ENCODE measurements at regions not wholly inside any gene's neighbourhood (a gene's known extent, or its start where the extent isn't known, plus 50 kb on each side); places are given as distances from the start of the nearest gene placed in this dataset.
"Not testable (repeated sequence)": the region's sequence is repeated elsewhere in the genome, so short reads cannot be mapped to it uniquely, and the experiment has no call there.

- no peak overlapping the region for H3K4me3 ChIP-seq (ENCODE audit: low read length)
- no peak overlapping the region for H3K27ac ChIP-seq (ENCODE audit: low read length)
- no peaks in the 10 kb centered on the region for H3K4me1 ChIP-seq (ENCODE audit: control insufficient read depth, low read depth, low read length)
- no peaks in the 10 kb centered on the region for H3K36me3 ChIP-seq (ENCODE audit: control insufficient read depth, low read depth, low read length)
- H3K9me3 ChIP-seq (ENCODE audit: control insufficient read depth, low read depth, low read length), result no peaks in the 10 kb centered on the region
- H3K9ac ChIP-seq (ENCODE audit: low read length), result no peak overlapping the region
- H3K27me3 ChIP-seq (ENCODE audit: control insufficient read depth, insufficient read depth, low read length), result no peaks in the 10 kb centered on the region
Measured at GRCh38 chr4:129261584-129261983, 165.6 kb downstream of the C4orf33 start.

GRCh38 chr4:129264008-129264657 is 168.2 kb downstream of the C4orf33 start:
- H3K4me1 ChIP-seq (ENCODE audit: control insufficient read depth, low read depth, low read length), result no peaks in the 10 kb centered on the region
- H3K9me3 ChIP-seq (ENCODE audit: control insufficient read depth, low read depth, low read length), result no peaks in the 10 kb centered on the region
- H3K27me3 ChIP-seq (ENCODE audit: control insufficient read depth, insufficient read depth, low read length), result no peaks in the 10 kb centered on the region
- no peaks in the 10 kb centered on the region for H3K36me3 ChIP-seq (ENCODE audit: control insufficient read depth, low read depth, low read length)
- no peak overlapping the region for H3K9ac ChIP-seq (ENCODE audit: low read length)
- no peak overlapping the region for H3K4me3 ChIP-seq (ENCODE audit: low read length)
- no peak overlapping the region for H3K27ac ChIP-seq (ENCODE audit: low read length)

- Histone ChIP-seq H3K9me3 (ENCODE audit: control insufficient read depth, low read depth, low read length) (no peaks in the 10 kb centered on the region), H3K36me3 (ENCODE audit: control insufficient read depth, low read depth, low read length) (no peaks in the 10 kb centered on the region), H3K4me1 (ENCODE audit: control insufficient read depth, low read depth, low read length) (no peaks in the 10 kb centered on the region), H3K27ac (ENCODE audit: low read length) (no peak overlapping the region), H3K27me3 (ENCODE audit: control insufficient read depth, insufficient read depth, low read length) (no peaks in the 10 kb centered on the region), H3K4me3 (ENCODE audit: low read length) (no peak overlapping the region), H3K9ac (ENCODE audit: low read length) (no peak overlapping the region)
Measured at GRCh38 chr4:129278868-129279267, 182.9 kb downstream of the C4orf33 start.

GRCh38 chr4:129282293-129282692 is 186.3 kb downstream of the C4orf33 start:
- Histone ChIP-seq H3K9me3 (ENCODE audit: control insufficient read depth, low read depth, low read length) (no peaks in the 10 kb centered on the region), H3K9ac (ENCODE audit: low read length) (no peak overlapping the region), H3K36me3 (ENCODE audit: control insufficient read depth, low read depth, low read length) (no peaks in the 10 kb centered on the region), H3K27ac (ENCODE audit: low read length) (no peak overlapping the region), H3K27me3 (ENCODE audit: control insufficient read depth, insufficient read depth, low read length) (no peaks in the 10 kb centered on the region), H3K4me3 (ENCODE audit: low read length) (no peak overlapping the region), H3K4me1 (ENCODE audit: control insufficient read depth, low read depth, low read length) (no peaks in the 10 kb centered on the region)

GRCh38 chr4:129292194-129292593 is 196.2 kb downstream of the C4orf33 start:
- not testable (repeated sequence) for H3K27me3 ChIP-seq (ENCODE audit: control insufficient read depth, insufficient read depth, low read length); H3K9me3 ChIP-seq (ENCODE audit: control insufficient read depth, low read depth, low read length); H3K9ac ChIP-seq (ENCODE audit: low read length); H3K27ac ChIP-seq (ENCODE audit: low read length); H3K4me1 ChIP-seq (ENCODE audit: control insufficient read depth, low read depth, low read length); H3K36me3 ChIP-seq (ENCODE audit: control insufficient read depth, low read depth, low read length); H3K4me3 ChIP-seq (ENCODE audit: low read length)

GRCh38 chr4:129314781-129315180 is 218.8 kb downstream of the C4orf33 start:
- H3K9ac ChIP-seq (ENCODE audit: low read length), result no peak overlapping the region
- no peak overlapping the region for H3K4me3 ChIP-seq (ENCODE audit: low read length)
- H3K36me3 ChIP-seq (ENCODE audit: control insufficient read depth, low read depth, low read length), result no peaks in the 10 kb centered on the region
- H3K27ac ChIP-seq (ENCODE audit: low read length), result no peak overlapping the region
- peaks cover 9% of the 10 kb centered on the region for H3K4me1 ChIP-seq (ENCODE audit: control insufficient read depth, low read depth, low read length)
- H3K9me3 ChIP-seq (ENCODE audit: control insufficient read depth, low read depth, low read length), result no peaks in the 10 kb centered on the region
- no peaks in the 10 kb centered on the region for H3K27me3 ChIP-seq (ENCODE audit: control insufficient read depth, insufficient read depth, low read length)

- Histone ChIP-seq H3K27me3 (ENCODE audit: control insufficient read depth, insufficient read depth, low read length) (no peaks in the 10 kb centered on the region), H3K36me3 (ENCODE audit: control insufficient read depth, low read depth, low read length) (no peaks in the 10 kb centered on the region), H3K9me3 (ENCODE audit: control insufficient read depth, low read depth, low read length) (no peaks in the 10 kb centered on the region), H3K9ac (ENCODE audit: low read length) (no peak overlapping the region), H3K4me3 (ENCODE audit: low read length) (no peak overlapping the region), H3K27ac (ENCODE audit: low read length) (no peak overlapping the region), H3K4me1 (ENCODE audit: control insufficient read depth, low read depth, low read length) (peaks cover 24% of the 10 kb centered on the region)
Measured at GRCh38 chr4:129322920-129323319, 227.0 kb downstream of the C4orf33 start.

GRCh38 chr4:129323658-129324057 is 227.7 kb downstream of the C4orf33 start:
- H3K9ac ChIP-seq (ENCODE audit: low read length), result no peak overlapping the region
- H3K27me3 ChIP-seq (ENCODE audit: control insufficient read depth, insufficient read depth, low read length), result no peaks in the 10 kb centered on the region
- peaks cover 24% of the 10 kb centered on the region for H3K4me1 ChIP-seq (ENCODE audit: control insufficient read depth, low read depth, low read length)
- H3K4me3 ChIP-seq (ENCODE audit: low read length), result no peak overlapping the region
- H3K9me3 ChIP-seq (ENCODE audit: control insufficient read depth, low read depth, low read length), result no peaks in the 10 kb centered on the region
- no peaks in the 10 kb centered on the region for H3K36me3 ChIP-seq (ENCODE audit: control insufficient read depth, low read depth, low read length)
- H3K27ac ChIP-seq (ENCODE audit: low read length), result no peak overlapping the region

GRCh38 chr4:129326571-129327460 is 230.9 kb downstream of the C4orf33 start:
- H3K36me3 ChIP-seq (ENCODE audit: control insufficient read depth, low read depth, low read length), result no peaks in the 10 kb centered on the region
- no peak overlapping the region for H3K27ac ChIP-seq (ENCODE audit: low read length)
- no peak overlapping the region for H3K9ac ChIP-seq (ENCODE audit: low read length)

GRCh38 chr4:129327637-129328036 is 231.7 kb downstream of the C4orf33 start:
- no peaks in the 10 kb centered on the region for H3K27me3 ChIP-seq (ENCODE audit: control insufficient read depth, insufficient read depth, low read length)
- H3K4me3 ChIP-seq (ENCODE audit: low read length), result no peak overlapping the region
- H3K27ac ChIP-seq (ENCODE audit: low read length), result no peak overlapping the region
- no peak overlapping the region for H3K9ac ChIP-seq (ENCODE audit: low read length)
- H3K36me3 ChIP-seq (ENCODE audit: control insufficient read depth, low read depth, low read length), result no peaks in the 10 kb centered on the region
- H3K9me3 ChIP-seq (ENCODE audit: control insufficient read depth, low read depth, low read length), result no peaks in the 10 kb centered on the region
- H3K4me1 ChIP-seq (ENCODE audit: control insufficient read depth, low read depth, low read length), result peaks cover 5% of the 10 kb centered on the region

More at GRCh38 chr4:129326571-129327460, 230.9 kb downstream of the C4orf33 start:
- Histone ChIP-seq H3K9me3 (ENCODE audit: control insufficient read depth, low read depth, low read length) (no peaks in the 10 kb centered on the region), H3K4me1 (ENCODE audit: control insufficient read depth, low read depth, low read length) (peaks cover 12% of the 10 kb centered on the region), H3K27me3 (ENCODE audit: control insufficient read depth, insufficient read depth, low read length) (no peaks in the 10 kb centered on the region), H3K4me3 (ENCODE audit: low read length) (no peak overlapping the region)

GRCh38 chr4:129328162-129328561 is 232.2 kb downstream of the C4orf33 start:
- no peaks in the 10 kb centered on the region for H3K4me1 ChIP-seq (ENCODE audit: control insufficient read depth, low read depth, low read length)
- H3K27ac ChIP-seq (ENCODE audit: low read length), result no peak overlapping the region
- H3K4me3 ChIP-seq (ENCODE audit: low read length), result no peak overlapping the region
- H3K9ac ChIP-seq (ENCODE audit: low read length), result no peak overlapping the region
- no peaks in the 10 kb centered on the region for H3K9me3 ChIP-seq (ENCODE audit: control insufficient read depth, low read depth, low read length)
- no peaks in the 10 kb centered on the region for H3K36me3 ChIP-seq (ENCODE audit: control insufficient read depth, low read depth, low read length)
- no peaks in the 10 kb centered on the region for H3K27me3 ChIP-seq (ENCODE audit: control insufficient read depth, insufficient read depth, low read length)

GRCh38 chr4:129334136-129334535 is 238.2 kb downstream of the C4orf33 start:
- no peaks in the 10 kb centered on the region for H3K36me3 ChIP-seq (ENCODE audit: control insufficient read depth, low read depth, low read length)
- H3K9me3 ChIP-seq (ENCODE audit: control insufficient read depth, low read depth, low read length), result no peaks in the 10 kb centered on the region
- no peaks in the 10 kb centered on the region for H3K27me3 ChIP-seq (ENCODE audit: control insufficient read depth, insufficient read depth, low read length)
- peaks cover 15% of the 10 kb centered on the region for H3K4me1 ChIP-seq (ENCODE audit: control insufficient read depth, low read depth, low read length)
- no peak overlapping the region for H3K27ac ChIP-seq (ENCODE audit: low read length)
- no peak overlapping the region for H3K9ac ChIP-seq (ENCODE audit: low read length)
- H3K4me3 ChIP-seq (ENCODE audit: low read length), result no peak overlapping the region

All from iPS-18a (cell line).